HCT116 (cell line): ENCODE measurements at regions not wholly inside any gene's neighbourhood (a gene's known extent, or its start where the extent isn't known, plus 50 kb on each side); places are given as distances from the start of the nearest gene placed in this dataset.

ENCODE experiments used
- ATAC-seq: fragments of 200-7000 bp; cut with Tn5 transposase; 2 replicates; pipeline ENCODE4 v1.9.1; 2020; ENCODE audit warnings: mild to moderate bottlenecking, moderate library complexity
- BruUV-seq: library from RNA; stranded (reverse); fragments of 400-500 nt; replicated peaks from 2 replicates; lab custom pipeline; 2021; lab: Mats Ljungman, UMichigan
- CTCF ChIA-PET: fragments of 300-600 bp; sonication (Branson Sonifier 250); formaldehyde crosslinking; loops from one replicate; lab custom pipeline; 2021; ENCODE audit warnings: antibody characterized with exemption; lab: Charles Lee
- POLR2A ChIA-PET: fragments of 300-600, 350-600 bp; sonication (Branson Sonifier 250); formaldehyde crosslinking; loops from one replicate; lab custom pipeline; 2021; ENCODE audit warnings: antibody characterized with exemption; lab: Charles Lee
- RAD21 ChIA-PET, 2 experiments: fragments of 300-600 bp; sonication (Branson Sonifier 250); formaldehyde crosslinking; loops; one replicate each; lab custom pipeline; 2023; ENCODE audit warnings: low total read pairs in 2 of 2; ENCODE audit not compliant: uncharacterized antibody in 2 of 2, unreplicated experiment in 2 of 2, low non-redundant PET in 1 of 2; lab: Charles Lee
- DNase-seq: peaks from one replicate; pipeline ENCODE4 v3.0.0-alpha.2; 2010; ENCODE audit warnings: low read depth, low spot score
- H2AFZ ChIP-seq: fragments of 200-600 bp; shearing (Covaris generic), sonication (generic); 2 replicates; pipeline ENCODE4 v1.6.1; 2017; ENCODE audit warnings: low read depth, mixed run types, mixed read lengths, antibody characterized with exemption, low read length; ENCODE audit not compliant: poor library complexity, severe bottlenecking
- H3K27ac ChIP-seq: 2 replicates; pipeline ENCODE4 v1.5.1; 2012; ENCODE audit warnings: low read depth, low read length
- H3K27me3 ChIP-seq: fragments of 200-600 bp; sonication (generic); 2 replicates; pipeline ENCODE4 v1.6.1; 2016; ENCODE audit warnings: mixed run types, low read length, mixed read lengths; ENCODE audit not compliant: insufficient read depth
- H3K36me3 ChIP-seq, 2 experiments: fragments of 200-500 bp in 1 of 2; fragments of 200-600 bp in 1 of 2; sonication (Bioruptor generic) in 1 of 2; sonication (generic) in 1 of 2; 2 replicates each; pipeline versions ENCODE4 v1.5.1 to v1.6.1; 2014 to 2016; ENCODE audit warnings: low read length in 2 of 2, inconsistent platforms in 1 of 2, mixed read lengths in 1 of 2, mixed run types in 1 of 2; ENCODE audit not compliant: insufficient read depth in 2 of 2, control insufficient read depth in 1 of 2
- H3K4me1 ChIP-seq, 2 experiments: fragments of 200-600 bp in 1 of 2; sonication (generic) in 1 of 2; 2 replicates each; pipeline versions ENCODE4 v1.5.1 to v1.6.1; 2012 to 2017; ENCODE audit warnings: low read length in 2 of 2, inconsistent platforms in 1 of 2, mild to moderate bottlenecking in 1 of 2, mixed read lengths in 1 of 2, mixed run types in 1 of 2, moderate library complexity in 1 of 2; ENCODE audit not compliant: insufficient read depth in 2 of 2, control insufficient read depth in 1 of 2
- H3K4me2 ChIP-seq: fragments of 200-600 bp; sonication (generic); 2 replicates; pipeline ENCODE4 v1.6.1; 2017; ENCODE audit warnings: mixed run types, low read length, mixed read lengths
- H3K4me3 ChIP-seq, 2 experiments: fragments of 200-600 bp in 1 of 2; sonication (generic) in 1 of 2; replicated peaks in 1 of 2; 2 replicates each; pipeline ENCODE4 v1.5.1; 2011 to 2016; ENCODE audit warnings: low read length in 2 of 2, control low read depth in 1 of 2, low read depth in 1 of 2, mild to moderate bottlenecking in 1 of 2, mixed read lengths in 1 of 2, mixed run types in 1 of 2
- H3K79me2 ChIP-seq: fragments of 200-600 bp; sonication (generic); 2 replicates; pipeline ENCODE4 v1.6.1; 2017; ENCODE audit warnings: mild to moderate bottlenecking, mixed run types, low read length, moderate library complexity, mixed read lengths; ENCODE audit not compliant: insufficient read depth
- H3K9ac ChIP-seq: fragments of 200-600 bp; sonication (generic); 2 replicates; pipeline ENCODE4 v1.6.1; 2016; ENCODE audit warnings: low read length, mixed read lengths
- H3K9me2 ChIP-seq: fragments of 200-600 bp; sonication (generic), shearing (Covaris generic); 2 replicates; pipeline ENCODE4 v1.6.1; 2017; ENCODE audit warnings: mixed run types, mild to moderate bottlenecking, moderate library complexity; ENCODE audit not compliant: insufficient read depth
- H3K9me3 ChIP-seq, 2 experiments: fragments of 200-500 bp in 1 of 2; fragments of 200-600 bp in 1 of 2; sonication (Bioruptor generic) in 1 of 2; sonication (generic) in 1 of 2; 2 replicates each; pipeline ENCODE4 v1.6.1; 2014 to 2017; ENCODE audit warnings: low read length in 2 of 2, mixed read lengths in 2 of 2, inconsistent platforms in 1 of 2, low read depth in 1 of 2, mild to moderate bottlenecking in 1 of 2, mixed run types in 1 of 2, moderate library complexity in 1 of 2; ENCODE audit not compliant: control insufficient read depth in 1 of 2, insufficient read depth in 1 of 2
- H4K20me1 ChIP-seq: fragments of 200-600 bp; sonication (generic), shearing (Covaris generic); 2 replicates; pipeline ENCODE4 v1.6.1; 2017; ENCODE audit warnings: mixed run types, mild to moderate bottlenecking, moderate library complexity; ENCODE audit not compliant: insufficient read depth
- CTCF ChIP-seq, 3 experiments: fragments of 200-600 bp in 1 of 3; sonication (generic) in 1 of 3; IDR thresholded peaks in 2 of 3; conservative IDR thresholded peaks in 1 of 3; 2 replicates each; pipeline ENCODE4 v1.5.1; 2012 to 2017; ENCODE audit warnings: low read depth in 2 of 3, low read length in 2 of 3, antibody characterized with exemption in 1 of 3, borderline replicate concordance in 1 of 3, control low read depth in 1 of 3, mild to moderate bottlenecking in 1 of 3, mixed read lengths in 1 of 3, mixed run types in 1 of 3, moderate library complexity in 1 of 3; ENCODE audit not compliant: insufficient read depth in 1 of 3
- EGR1 ChIP-seq: IDR thresholded peaks from 2 replicates; pipeline ENCODE4 v1.6.1; 2012; ENCODE audit warnings: low read depth
- MAX ChIP-seq: IDR thresholded peaks from 2 replicates; pipeline ENCODE4 v1.6.1; 2012
- POLR2A ChIP-seq: IDR thresholded peaks from 2 replicates; pipeline ENCODE4 v1.7.0; 2011; ENCODE audit warnings: borderline replicate concordance; ENCODE audit not compliant: insufficient read depth, insufficient read length; ENCODE audit errors: extremely low read depth
- ZBTB33 ChIP-seq: IDR thresholded peaks from 2 replicates; pipeline ENCODE4 v1.6.1; 2011; ENCODE audit warnings: mild to moderate bottlenecking, low read length, moderate library complexity; ENCODE audit not compliant: insufficient replicate concordance; ENCODE audit errors: extremely low read depth
- ZNF274 ChIP-seq: fragments of 200-500 bp; sonication (Bioruptor generic); IDR thresholded peaks from 2 replicates; pipeline ENCODE4 v1.6.1; 2014; ENCODE audit warnings: mild to moderate bottlenecking, low read depth, low read length, inconsistent platforms
- intact Hi-C: fragments of 100-400 bp; cut with micrococcal nuclease; formaldehyde crosslinking; loops from 2 replicates; pipeline ENCODE4 v1.10.0; 2022

GRCh38 chr11:119809346-119809745, 80.3 kb upstream of the NECTIN1 start:
- 0 out of 4 replicates have a peak, but pooled peaks cover 0 to 3% of the 10 kb centered on the region in 2 experiments for H3K4me1 ChIP-seq
- ChIA-PET POLR2A (no interaction called here), RAD21 (no interaction called here), CTCF (no interaction called here)
- H3K27me3 ChIP-seq, result peaks cover 10% of the 10 kb centered on the region; the same call in 1 of the 2 replicates
- H3K9me3 ChIP-seq, result no peaks in the 10 kb centered on the region
- no peaks in the 10 kb centered on the region for H3K9me2 ChIP-seq
- no peak for TF ChIP-seq POLR2A
- no peak for TF ChIP-seq MAX
- TF ChIP-seq EGR1, result no peak
- no peak for TF ChIP-seq ZBTB33
- no peak for TF ChIP-seq ZNF274
- no peak for TF ChIP-seq CTCF (IDR thresholded peaks at IDR 0.05 in 2 of 3, conservative IDR thresholded peaks at IDR 0.05 in 1 of 3; ENCODE audit: borderline replicate concordance in 1 of 3, insufficient read depth in 1 of 3, low read depth in 2 of 3, low read length in 2 of 3)
- H3K4me2 ChIP-seq, result no peak overlapping the region
- H3K27ac ChIP-seq, result no peak overlapping the region
- intact Hi-C loops, result no loop called here
- H3K4me3 ChIP-seq, result no peak overlapping the region
- no peak for DNase-seq
- no peaks in the 10 kb centered on the region for H4K20me1 ChIP-seq
- no peak for ATAC-seq
- no TSS peak for BruUV-seq
- H3K79me2 ChIP-seq, result no peaks in the 10 kb centered on the region
- H3K36me3 ChIP-seq, result no peaks in the 10 kb centered on the region
- H3K9ac ChIP-seq, result no peak overlapping the region
- H2AFZ ChIP-seq, result no peak overlapping the region
